HG03103 (cell line): ENCODE measurements at regions not wholly inside any gene's neighbourhood (a gene's known extent, or its start where the extent isn't known, plus 50 kb on each side); places are given as distances from the start of the nearest gene placed in this dataset.

Experiments
- ATAC-seq: cut with Tn5 transposase; IDR thresholded peaks from one replicate; pipeline ENCODE4 v1.9.1; 2021; ENCODE audit warnings: low read depth; ENCODE audit not compliant: unreplicated experiment

DNA sequence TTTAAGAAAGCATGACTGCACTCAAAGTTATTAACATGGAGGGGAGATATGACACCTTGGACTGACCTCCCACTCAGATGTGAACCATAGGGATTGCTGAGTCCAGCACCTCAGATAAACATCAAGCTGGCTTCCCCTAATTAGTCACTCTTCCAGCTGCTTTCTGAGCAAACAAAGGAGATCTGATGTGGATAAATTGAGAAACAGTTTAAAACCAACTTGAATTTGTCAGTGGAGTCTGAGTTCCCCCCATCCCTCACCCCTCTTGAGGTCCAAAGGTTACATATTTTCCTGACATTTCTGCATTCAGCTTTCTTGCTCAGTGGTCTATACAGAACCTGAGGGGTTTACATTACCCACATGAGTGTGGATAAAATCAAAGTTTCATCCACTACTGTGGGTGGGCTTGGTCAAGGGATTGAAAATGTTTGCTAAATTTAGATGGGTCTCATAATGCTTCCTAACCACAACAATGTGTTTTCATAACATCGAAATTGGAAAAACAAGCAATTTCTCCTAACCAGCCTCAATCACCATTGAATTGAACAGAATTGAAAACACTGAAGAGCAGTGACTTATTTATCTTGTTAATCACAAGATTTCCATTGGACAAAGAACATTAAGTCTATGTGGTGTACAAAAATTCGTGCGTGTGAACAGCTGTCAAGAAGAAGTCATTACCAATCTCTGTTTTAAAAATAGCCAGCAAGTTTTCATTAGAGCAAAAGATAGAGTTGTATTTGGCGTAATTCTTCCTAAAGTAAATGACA is 292.3 kb downstream of the METTL15 start:
- no peak for ATAC-seq

DNA sequence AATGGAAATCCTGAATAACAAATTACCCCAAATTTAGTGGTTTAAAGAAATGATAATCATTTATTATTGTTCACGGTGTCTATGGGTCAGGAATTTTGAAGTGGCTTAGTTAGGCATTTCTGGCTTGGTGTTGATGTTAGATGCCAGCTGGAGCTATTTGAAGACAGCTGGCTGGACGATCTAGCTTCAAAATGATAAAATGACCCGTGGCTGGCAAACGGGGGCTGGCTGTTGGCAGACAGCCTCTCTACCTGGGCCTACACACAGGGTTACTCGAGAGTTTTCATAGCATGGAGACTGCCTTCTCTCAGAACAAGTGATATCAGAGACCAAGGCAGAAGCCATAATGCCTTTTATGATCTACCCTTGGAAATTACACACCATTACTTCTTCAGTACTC is 285.2 kb downstream of the METTL15 start:
- ATAC-seq, result no peak

DNA sequence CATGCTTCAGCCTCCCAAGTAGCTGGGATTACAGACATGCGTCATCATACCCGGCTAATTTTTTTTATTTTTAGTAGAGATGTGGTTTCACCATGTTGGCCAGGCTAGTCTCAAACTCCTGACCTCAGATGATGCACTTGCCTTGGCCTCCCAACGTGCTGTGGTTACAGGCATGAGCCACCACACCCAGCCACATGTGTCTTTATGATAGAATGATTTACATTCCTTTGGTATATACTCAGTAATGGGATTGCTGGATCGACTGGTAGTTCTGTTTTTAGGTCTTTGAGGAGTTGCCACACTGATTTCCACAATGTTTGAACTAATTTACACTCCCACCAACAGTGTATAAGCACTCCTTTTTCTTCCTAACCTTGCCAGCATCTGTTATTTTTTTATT is 276.2 kb downstream of the METTL15 start:
- ATAC-seq, result no peak

DNA sequence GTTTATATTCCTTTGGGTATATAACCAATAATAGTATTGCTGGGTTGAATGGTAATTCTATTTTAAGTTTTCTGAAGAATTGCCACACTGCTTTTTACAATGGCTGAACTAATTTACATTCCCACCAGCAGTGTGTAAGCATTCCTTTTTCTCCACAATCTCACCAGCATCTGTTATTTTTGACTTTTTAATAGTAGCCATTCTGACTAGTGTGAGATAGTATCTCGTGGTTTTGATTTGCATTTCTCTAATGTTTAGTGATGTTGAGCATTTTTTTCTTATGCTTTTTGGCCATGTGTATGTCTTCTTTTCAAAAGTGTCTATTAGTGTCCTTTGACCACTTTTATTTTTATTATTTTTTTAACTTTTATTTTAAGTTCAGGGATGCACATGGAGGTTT is 275.3 kb downstream of the METTL15 start:
- ATAC-seq, result no peak
